ENCODE measurements at regions not wholly inside any gene's neighbourhood (a gene's known extent, or its start where the extent isn't known, plus 50 kb on each side); places are given as distances from the start of the nearest gene placed in this dataset.

GRCh38 chr5:88364991-88365390 is 96.3 kb upstream of the TMEM161B start:
- H3K4me1 ChIP-seq (ENCODE audit: control insufficient read depth, low read length) = no peaks in the 10 kb centered on the region
- no peaks in the 10 kb centered on the region for H3K36me3 ChIP-seq (ENCODE audit: control insufficient read depth, low read length)
- H3F3A ChIP-seq (ENCODE audit: control insufficient read depth, insufficient read depth) = no peaks in the 10 kb centered on the region
- no peak overlapping the region for H3K4me2 ChIP-seq (ENCODE audit: low read length)
- no peak overlapping the region for H3K27ac ChIP-seq (ENCODE audit: low read depth, low read length)
- no peak for TF ChIP-seq EZH2phosphoT487 (IDR thresholded peaks at IDR 0.05; ENCODE audit: borderline replicate concordance, low read length)
- no peak for TF ChIP-seq CTCF (IDR thresholded peaks at IDR 0.05; ENCODE audit: low read depth, low read length, poor library complexity, severe bottlenecking)
- H3K79me2 ChIP-seq (ENCODE audit: control insufficient read depth, low read length) = no peaks in the 10 kb centered on the region
- no peaks in the 10 kb centered on the region for H3K9me2 ChIP-seq (replicated peaks; ENCODE audit: control insufficient read depth, low read length)
- H4K20me1 ChIP-seq (ENCODE audit: control insufficient read depth, insufficient read depth, low read depth, low read length) = no peaks in the 10 kb centered on the region
- H3K27me3 ChIP-seq (ENCODE audit: control insufficient read depth, low read length) = no peaks in the 10 kb centered on the region
- no peak overlapping the region for H3K4me3 ChIP-seq (ENCODE audit: low read length)
- H3K9me3 ChIP-seq (ENCODE audit: control insufficient read depth, insufficient read depth, low read length) = no peaks in the 10 kb centered on the region

DNA sequence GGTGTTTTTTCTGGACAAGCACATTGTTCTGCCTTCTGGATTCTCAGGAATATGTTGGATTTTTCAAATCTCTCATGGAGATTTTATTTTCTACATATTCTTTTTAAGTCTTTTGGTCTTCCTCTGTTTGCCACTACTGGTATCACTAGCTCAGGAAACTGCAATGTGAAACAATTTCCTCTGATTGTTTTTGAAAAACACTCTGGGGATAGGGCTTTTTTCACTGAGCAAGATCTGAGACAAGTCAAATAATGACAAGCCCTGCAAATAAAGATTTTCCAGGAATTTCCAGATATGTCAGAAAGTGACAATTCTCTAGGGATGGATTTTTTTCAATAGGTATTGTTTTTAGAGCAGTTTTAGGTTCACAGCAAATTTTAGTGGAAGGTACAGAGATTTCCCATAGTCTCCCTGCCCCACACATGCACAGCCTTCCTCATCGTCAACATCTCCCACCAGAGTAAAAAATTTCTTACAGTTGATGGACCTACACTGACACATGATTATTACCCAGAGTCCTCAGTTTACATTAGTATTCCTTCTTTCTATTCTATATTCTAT is 86.9 kb upstream of the TMEM161B start:
- no peak for TF ChIP-seq CTCF (IDR thresholded peaks at IDR 0.05; ENCODE audit: low read depth, low read length, poor library complexity, severe bottlenecking)
- TF ChIP-seq EZH2phosphoT487 (IDR thresholded peaks at IDR 0.05; ENCODE audit: borderline replicate concordance, low read length) = no peak

GRCh38 chr5:88325868-88326267 is 57.2 kb upstream of the TMEM161B start:
- no peaks in the 10 kb centered on the region for H3K79me2 ChIP-seq (ENCODE audit: control insufficient read depth, low read length)
- no peaks in the 10 kb centered on the region for H3F3A ChIP-seq (ENCODE audit: control insufficient read depth, insufficient read depth)
- no peaks in the 10 kb centered on the region for H4K20me1 ChIP-seq (ENCODE audit: control insufficient read depth, insufficient read depth, low read depth, low read length)
- peaks cover 13% of the 10 kb centered on the region for H3K4me1 ChIP-seq (ENCODE audit: control insufficient read depth, low read length)
- H3K4me3 ChIP-seq (ENCODE audit: low read length) = no peak overlapping the region
- H3K4me2 ChIP-seq (ENCODE audit: low read length) = no peak overlapping the region; the same call in 1 of the 2 replicates
- no peaks in the 10 kb centered on the region for H3K27me3 ChIP-seq (ENCODE audit: control insufficient read depth, low read length)
- no peaks in the 10 kb centered on the region for H3K9me2 ChIP-seq (replicated peaks; ENCODE audit: control insufficient read depth, low read length)
- no peak overlapping the region for H3K27ac ChIP-seq (ENCODE audit: low read depth, low read length)
- TF ChIP-seq CTCF (IDR thresholded peaks at IDR 0.05; ENCODE audit: low read depth, low read length, poor library complexity, severe bottlenecking) = no peak
- no peak for TF ChIP-seq EZH2phosphoT487 (IDR thresholded peaks at IDR 0.05; ENCODE audit: borderline replicate concordance, low read length)
- no peaks in the 10 kb centered on the region for H3K9me3 ChIP-seq (ENCODE audit: control insufficient read depth, insufficient read depth, low read length)
- no peaks in the 10 kb centered on the region for H3K36me3 ChIP-seq (ENCODE audit: control insufficient read depth, low read length)

More for the DNA sequence above, 86.9 kb upstream of the TMEM161B start:
- Histone ChIP-seq H3F3A (ENCODE audit: control insufficient read depth, insufficient read depth) (no peaks in the 10 kb centered on the region), H3K9me3 (ENCODE audit: control insufficient read depth, insufficient read depth, low read length) (no peaks in the 10 kb centered on the region), H3K79me2 (ENCODE audit: control insufficient read depth, low read length) (no peaks in the 10 kb centered on the region), H3K27me3 (ENCODE audit: control insufficient read depth, low read length) (no peaks in the 10 kb centered on the region), H3K9me2 (replicated peaks; ENCODE audit: control insufficient read depth, low read length) (no peaks in the 10 kb centered on the region), H4K20me1 (ENCODE audit: control insufficient read depth, insufficient read depth, low read depth, low read length) (no peaks in the 10 kb centered on the region), H3K4me3 (ENCODE audit: low read length) (no peak overlapping the region), H3K4me1 (ENCODE audit: control insufficient read depth, low read length) (no peaks in the 10 kb centered on the region), H3K27ac (ENCODE audit: low read depth, low read length) (no peak overlapping the region), H3K36me3 (ENCODE audit: control insufficient read depth, low read length) (no peaks in the 10 kb centered on the region), H3K4me2 (ENCODE audit: low read length) (no peak overlapping the region)

Data from DOHH2 (cell line).